Fibroblast of skin of left quadriceps (primary cell): ENCODE measurements at regions not wholly inside any gene's neighbourhood (a gene's known extent, or its start where the extent isn't known, plus 50 kb on each side); places are given as distances from the start of the nearest gene placed in this dataset.
"Not testable (repeated sequence)": the region's sequence is repeated elsewhere in the genome, so short reads cannot be mapped to it uniquely, and the experiment has no call there.

Experiments used
- DNase-seq, 2 experiments: peaks; one replicate each; pipeline ENCODE4 v3.0.0-alpha.2; 2013; ENCODE audit warnings: low read depth in 2 of 2

- DNase-seq = no peak
Measured at GRCh38 chr6:76776876-76777275, 686.4 kb downstream of the HTR1B start.

GRCh38 chr6:76774781-76775384 is 688.4 kb downstream of the HTR1B start:
- no peak for DNase-seq

GRCh38 chr6:76772951-76773350 is 690.3 kb downstream of the HTR1B start:
- DNase-seq = no peak

- no peak for DNase-seq
Measured at GRCh38 chr6:76771059-76771634, 692.1 kb downstream of the HTR1B start.

- no peak for DNase-seq
Measured at GRCh38 chr6:76770281-76770680, 693.0 kb downstream of the HTR1B start.

GRCh38 chr6:76768556-76768955 is 694.7 kb downstream of the HTR1B start:
- DNase-seq = no peak

GRCh38 chr6:76764057-76764456 is 691.6 kb upstream of the IMPG1 start:
- no peak for DNase-seq

- no peak for DNase-seq
Measured at GRCh38 chr6:76752841-76753240, 680.4 kb upstream of the IMPG1 start.

GRCh38 chr6:76745388-76745787 is 672.9 kb upstream of the IMPG1 start:
- not testable (repeated sequence) for DNase-seq

- DNase-seq = not testable (repeated sequence)
Measured at GRCh38 chr6:76744151-76744720, 671.8 kb upstream of the IMPG1 start.

GRCh38 chr6:76742919-76743318 is 670.5 kb upstream of the IMPG1 start:
- DNase-seq = no peak

GRCh38 chr6:76719449-76719848 is 647.0 kb upstream of the IMPG1 start:
- no peak for DNase-seq

- DNase-seq = no peak
Measured at GRCh38 chr6:76708641-76709331, 636.3 kb upstream of the IMPG1 start.

GRCh38 chr6:76707630-76708029 is 635.2 kb upstream of the IMPG1 start:
- DNase-seq = no peak

- peak in 1 of 2 experiments; percentile 16 for DNase-seq
Measured at GRCh38 chr6:76706631-76707030, 634.2 kb upstream of the IMPG1 start.

- no peak for DNase-seq
Measured at GRCh38 chr6:76706086-76706485, 633.6 kb upstream of the IMPG1 start.

- no peak for DNase-seq
Measured at GRCh38 chr6:76703786-76704185, 631.3 kb upstream of the IMPG1 start.

GRCh38 chr6:76703285-76703684 is 630.8 kb upstream of the IMPG1 start:
- no peak for DNase-seq

GRCh38 chr6:76702187-76702586 is 629.7 kb upstream of the IMPG1 start:
- DNase-seq = no peak

GRCh38 chr6:76701610-76702009 is 629.1 kb upstream of the IMPG1 start:
- no peak for DNase-seq

GRCh38 chr6:76697585-76697984 is 625.1 kb upstream of the IMPG1 start:
- DNase-seq = no peak

GRCh38 chr6:76694795-76695194 is 622.3 kb upstream of the IMPG1 start:
- no peak for DNase-seq

GRCh38 chr6:76684875-76685274 is 612.4 kb upstream of the IMPG1 start:
- DNase-seq = no peak
